Ramos (cell line): ENCODE measurements at regions not wholly inside any gene's neighbourhood (a gene's known extent, or its start where the extent isn't known, plus 50 kb on each side); places are given as distances from the start of the nearest gene placed in this dataset.
"Not testable (repeated sequence)": the region's sequence is repeated elsewhere in the genome, so short reads cannot be mapped to it uniquely, and the experiment has no call there.

Source experiments
- in situ Hi-C: fragments of 300-500 bp; cut with MboI; formaldehyde crosslinking; loops from one replicate; pipeline ENCODE4 v1.14.3; 2022; ENCODE audit warnings: low sequenced_read_pairs; ENCODE audit not compliant: unreplicated experiment

- in situ Hi-C loops: not testable (repeated sequence)
These were observed 180.3 kb downstream of the NPIPA7 start for GRCh38 chr16:16559179-16559740.

- in situ Hi-C loops: not testable (repeated sequence)
These were observed 182.6 kb downstream of the NPIPA7 start for GRCh38 chr16:16561532-16561931.

GRCh38 chr16:16563962-16564361, 185.0 kb downstream of the NPIPA7 start:
- in situ Hi-C loops: not testable (repeated sequence)

GRCh38 chr16:16565326-16565725, 186.4 kb downstream of the NPIPA7 start:
- in situ Hi-C loops: not testable (repeated sequence)

GRCh38 chr16:16570055-16570454, 191.1 kb downstream of the NPIPA7 start:
- in situ Hi-C loops: not testable (repeated sequence)

GRCh38 chr16:16570874-16571273, 191.9 kb downstream of the NPIPA7 start:
- in situ Hi-C loops: not testable (repeated sequence)

- in situ Hi-C loops: not testable (repeated sequence)
These were observed 193.3 kb downstream of the NPIPA7 start for GRCh38 chr16:16572130-16572774.

GRCh38 chr16:16577062-16577461, 198.1 kb downstream of the NPIPA7 start:
- in situ Hi-C loops: not testable (repeated sequence)

- in situ Hi-C loops: no loop called here
These were observed 199.8 kb downstream of the NPIPA7 start for GRCh38 chr16:16578701-16579100.

GRCh38 chr16:16582916-16583315, 204.0 kb downstream of the NPIPA7 start:
- in situ Hi-C loops: not testable (repeated sequence)

GRCh38 chr16:16586073-16586651, 207.2 kb downstream of the NPIPA7 start:
- in situ Hi-C loops: not testable (repeated sequence)

GRCh38 chr16:16586969-16587368, 208.0 kb downstream of the NPIPA7 start:
- in situ Hi-C loops: not testable (repeated sequence)

GRCh38 chr16:16588436-16588835, 209.5 kb downstream of the NPIPA7 start:
- in situ Hi-C loops: not testable (repeated sequence)

- in situ Hi-C loops: not testable (repeated sequence)
These were observed 211.8 kb downstream of the NPIPA7 start for GRCh38 chr16:16590654-16591318.

- in situ Hi-C loops: not testable (repeated sequence)
These were observed 214.4 kb downstream of the NPIPA7 start for GRCh38 chr16:16593156-16593863.

GRCh38 chr16:16595029-16595718, 216.2 kb downstream of the NPIPA7 start:
- in situ Hi-C loops: not testable (repeated sequence)

GRCh38 chr16:16601239-16601638, 222.3 kb downstream of the NPIPA7 start:
- in situ Hi-C loops: not testable (repeated sequence)

GRCh38 chr16:16607401-16608082, 228.6 kb downstream of the NPIPA7 start:
- in situ Hi-C loops: not testable (repeated sequence)

- in situ Hi-C loops: not testable (repeated sequence)
These were observed 230.7 kb downstream of the NPIPA7 start for GRCh38 chr16:16609627-16610026.
